ENCODE measurements at regions not wholly inside any gene's neighbourhood (a gene's known extent, or its start where the extent isn't known, plus 50 kb on each side); places are given as distances from the start of the nearest gene placed in this dataset.
"Not testable (repeated sequence)": the region's sequence is repeated elsewhere in the genome, so short reads cannot be mapped to it uniquely, and the experiment has no call there.

GRCh38 chr4:101417046-101417445, 69.7 kb upstream of the PPP3CA start:
- peaks cover 10% of the 10 kb centered on the region for H4K20me1 ChIP-seq (ENCODE audit: insufficient read depth, low read length)
- H3K4me1 ChIP-seq (ENCODE audit: insufficient read depth, low read length), result peaks cover 45% of the 10 kb centered on the region
- H3K4me3 ChIP-seq (ENCODE audit: low read depth in 1 of 2, low read length in 2 of 2), result no peak overlapping the region
- H2AFZ ChIP-seq (ENCODE audit: low read depth, low read length), result no peak overlapping the region
- no peak overlapping the region for H3K9ac ChIP-seq (ENCODE audit: low read depth, low read length)
- H3K27ac ChIP-seq (ENCODE audit: low read length), result 0 out of 2 replicates have a peak overlapping the region, but pooled peaks have one; percentile 6
- H3K9me3 ChIP-seq (ENCODE audit: insufficient read depth, low read length, severe bottlenecking), result peaks cover 2% of the 10 kb centered on the region
- H3K4me2 ChIP-seq (ENCODE audit: insufficient read depth, low read length), result peak overlapping the region; percentile 50
- no peaks in the 10 kb centered on the region for H3K79me2 ChIP-seq (ENCODE audit: insufficient read depth, low read length)
- no peaks in the 10 kb centered on the region for H3K27me3 ChIP-seq (ENCODE audit: insufficient read depth, low read length, poor library complexity)
- H3K36me3 ChIP-seq (ENCODE audit: insufficient read depth, low read length), result no peaks in the 10 kb centered on the region
- DNase-seq (no peak), ATAC-seq (ENCODE audit: insufficient read depth, low read depth) (no peak)
- TF ChIP-seq EZH2 (IDR thresholded peaks at IDR 0.05; ENCODE audit: borderline replicate concordance, low read depth, low read length, severe bottlenecking), result no peak
- TF ChIP-seq, protein P1, sequence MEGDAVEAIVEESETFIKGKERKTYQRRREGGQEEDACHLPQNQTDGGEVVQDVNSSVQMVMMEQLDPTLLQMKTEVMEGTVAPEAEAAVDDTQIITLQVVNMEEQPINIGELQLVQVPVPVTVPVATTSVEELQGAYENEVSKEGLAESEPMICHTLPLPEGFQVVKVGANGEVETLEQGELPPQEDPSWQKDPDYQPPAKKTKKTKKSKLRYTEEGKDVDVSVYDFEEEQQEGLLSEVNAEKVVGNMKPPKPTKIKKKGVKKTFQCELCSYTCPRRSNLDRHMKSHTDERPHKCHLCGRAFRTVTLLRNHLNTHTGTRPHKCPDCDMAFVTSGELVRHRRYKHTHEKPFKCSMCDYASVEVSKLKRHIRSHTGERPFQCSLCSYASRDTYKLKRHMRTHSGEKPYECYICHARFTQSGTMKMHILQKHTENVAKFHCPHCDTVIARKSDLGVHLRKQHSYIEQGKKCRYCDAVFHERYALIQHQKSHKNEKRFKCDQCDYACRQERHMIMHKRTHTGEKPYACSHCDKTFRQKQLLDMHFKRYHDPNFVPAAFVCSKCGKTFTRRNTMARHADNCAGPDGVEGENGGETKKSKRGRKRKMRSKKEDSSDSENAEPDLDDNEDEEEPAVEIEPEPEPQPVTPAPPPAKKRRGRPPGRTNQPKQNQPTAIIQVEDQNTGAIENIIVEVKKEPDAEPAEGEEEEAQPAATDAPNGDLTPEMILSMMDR (IDR thresholded peaks at IDR 0.05; ENCODE audit: borderline replicate concordance, extremely low read depth, low read length, poor library complexity, severe bottlenecking), result no peak

DNA sequence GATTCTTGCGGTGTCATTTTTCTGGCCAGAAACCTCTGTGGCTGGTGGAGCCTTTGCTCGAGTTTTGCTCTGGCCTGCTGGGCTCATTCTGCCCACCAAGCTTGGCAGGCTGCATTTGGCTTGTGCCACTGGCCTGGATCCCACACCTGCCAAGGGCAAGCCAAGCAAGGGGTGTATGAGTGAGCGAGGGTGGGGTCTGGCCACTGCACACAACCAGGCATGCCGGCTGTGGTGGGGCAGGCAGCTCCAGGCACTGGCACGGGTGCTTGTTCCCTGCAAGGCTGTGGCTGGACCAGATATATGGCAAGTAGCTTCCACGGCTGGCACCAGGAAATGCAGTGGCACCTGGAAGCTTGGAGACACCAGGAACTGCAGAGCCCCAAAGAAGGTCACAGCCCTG, 68.6 kb upstream of the PPP3CA start:
- no peak overlapping the region for H3K27ac ChIP-seq (ENCODE audit: low read length)
- TF ChIP-seq, protein P1 (IDR thresholded peaks at IDR 0.05; ENCODE audit: borderline replicate concordance, extremely low read depth, low read length, poor library complexity, severe bottlenecking), result no peak
- TF ChIP-seq EZH2 (IDR thresholded peaks at IDR 0.05; ENCODE audit: borderline replicate concordance, low read depth, low read length, severe bottlenecking), result no peak
- no peak overlapping the region for H3K9ac ChIP-seq (ENCODE audit: low read depth, low read length)

GRCh38 chr4:101414496-101414895, 67.2 kb upstream of the PPP3CA start:
- Histone ChIP-seq H3K27me3 (ENCODE audit: insufficient read depth, low read length, poor library complexity) (no peaks in the 10 kb centered on the region), H3K4me3 (ENCODE audit: low read depth in 1 of 2, low read length in 2 of 2) (no peak overlapping the region), H3K4me1 (ENCODE audit: insufficient read depth, low read length) (peaks cover 33% of the 10 kb centered on the region), H3K9ac (ENCODE audit: low read depth, low read length) (no peak overlapping the region), H3K9me3 (ENCODE audit: insufficient read depth, low read length, severe bottlenecking) (peaks cover 2% of the 10 kb centered on the region), H3K36me3 (ENCODE audit: insufficient read depth, low read length) (no peaks in the 10 kb centered on the region), H4K20me1 (ENCODE audit: insufficient read depth, low read length) (peaks cover 10% of the 10 kb centered on the region), H3K27ac (ENCODE audit: low read length) (no peak overlapping the region), H2AFZ (ENCODE audit: low read depth, low read length) (no peak overlapping the region), H3K79me2 (ENCODE audit: insufficient read depth, low read length) (no peaks in the 10 kb centered on the region), H3K4me2 (ENCODE audit: insufficient read depth, low read length) (no peak overlapping the region)
- DNase-seq, result no peak
- TF ChIP-seq, protein P1 (IDR thresholded peaks at IDR 0.05; ENCODE audit: borderline replicate concordance, extremely low read depth, low read length, poor library complexity, severe bottlenecking), result no peak
- TF ChIP-seq EZH2 (IDR thresholded peaks at IDR 0.05; ENCODE audit: borderline replicate concordance, low read depth, low read length, severe bottlenecking), result no peak
- ATAC-seq (ENCODE audit: insufficient read depth, low read depth), result no peak

More for the DNA sequence above, 68.6 kb upstream of the PPP3CA start:
- DNase-seq (no peak), ATAC-seq (ENCODE audit: insufficient read depth, low read depth) (no peak)
- Histone ChIP-seq H3K27me3 (ENCODE audit: insufficient read depth, low read length, poor library complexity) (no peaks in the 10 kb centered on the region), H4K20me1 (ENCODE audit: insufficient read depth, low read length) (peaks cover 10% of the 10 kb centered on the region), H3K36me3 (ENCODE audit: insufficient read depth, low read length) (no peaks in the 10 kb centered on the region), H3K4me2 (ENCODE audit: insufficient read depth, low read length) (no peak overlapping the region), H3K9me3 (ENCODE audit: insufficient read depth, low read length, severe bottlenecking) (peaks cover 2% of the 10 kb centered on the region), H3K4me3 (ENCODE audit: low read depth in 1 of 2, low read length in 2 of 2) (no peak overlapping the region), H3K79me2 (ENCODE audit: insufficient read depth, low read length) (no peaks in the 10 kb centered on the region), H3K4me1 (ENCODE audit: insufficient read depth, low read length) (peaks cover 45% of the 10 kb centered on the region), H2AFZ (ENCODE audit: low read depth, low read length) (no peak overlapping the region)

DNA sequence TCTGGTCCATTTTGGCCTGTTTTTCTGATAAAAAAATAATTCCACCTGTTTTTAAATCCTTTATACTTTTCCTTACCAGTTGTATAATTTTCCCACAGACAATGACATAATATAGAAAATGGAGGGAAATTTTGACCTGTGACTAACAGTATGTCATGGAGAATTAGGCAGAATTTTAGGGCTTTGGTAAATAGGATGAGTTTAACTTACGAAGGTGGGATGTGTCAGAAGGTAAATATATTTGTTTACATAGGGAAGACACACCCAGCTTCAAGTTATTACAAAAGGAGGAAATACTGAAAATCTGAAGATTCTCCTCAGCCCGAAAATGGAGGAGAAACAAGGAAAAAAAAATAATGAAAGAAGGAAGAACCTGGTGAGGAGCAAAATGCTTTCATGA, 64.6 kb upstream of the PPP3CA start:
- no peaks in the 10 kb centered on the region for H3K27me3 ChIP-seq (ENCODE audit: insufficient read depth, low read length, poor library complexity)
- DNase-seq (no peak), ATAC-seq (ENCODE audit: insufficient read depth, low read depth) (no peak)
- no peak overlapping the region for H3K27ac ChIP-seq (ENCODE audit: low read length)
- peaks cover 2% of the 10 kb centered on the region; the same call in 1 of the 2 replicates for H4K20me1 ChIP-seq (ENCODE audit: insufficient read depth, low read length)
- peaks cover 7% of the 10 kb centered on the region for H3K4me1 ChIP-seq (ENCODE audit: insufficient read depth, low read length)
- TF ChIP-seq, protein P1 (IDR thresholded peaks at IDR 0.05; ENCODE audit: borderline replicate concordance, extremely low read depth, low read length, poor library complexity, severe bottlenecking), result no peak
- no peak for TF ChIP-seq EZH2 (IDR thresholded peaks at IDR 0.05; ENCODE audit: borderline replicate concordance, low read depth, low read length, severe bottlenecking)
- no peak overlapping the region for H3K4me3 ChIP-seq (ENCODE audit: low read depth in 1 of 2, low read length in 2 of 2)
- H3K9me3 ChIP-seq (ENCODE audit: insufficient read depth, low read length, severe bottlenecking), result peaks cover 2% of the 10 kb centered on the region
- no peaks in the 10 kb centered on the region for H3K79me2 ChIP-seq (ENCODE audit: insufficient read depth, low read length)
- no peak overlapping the region for H3K9ac ChIP-seq (ENCODE audit: low read depth, low read length)
- H2AFZ ChIP-seq (ENCODE audit: low read depth, low read length), result no peak overlapping the region
- H3K36me3 ChIP-seq (ENCODE audit: insufficient read depth, low read length), result no peaks in the 10 kb centered on the region
- H3K4me2 ChIP-seq (ENCODE audit: insufficient read depth, low read length), result no peak overlapping the region

- not testable (repeated sequence) for H3K4me1 ChIP-seq (ENCODE audit: insufficient read depth, low read length); H3K9ac ChIP-seq (ENCODE audit: low read depth, low read length); H3K79me2 ChIP-seq (ENCODE audit: insufficient read depth, low read length); H3K36me3 ChIP-seq (ENCODE audit: insufficient read depth, low read length); H3K27ac ChIP-seq (ENCODE audit: low read length); H3K4me3 ChIP-seq (ENCODE audit: low read depth in 1 of 2, low read length in 2 of 2); ATAC-seq (ENCODE audit: insufficient read depth, low read depth); H3K4me2 ChIP-seq (ENCODE audit: insufficient read depth, low read length); H2AFZ ChIP-seq (ENCODE audit: low read depth, low read length); H3K9me3 ChIP-seq (ENCODE audit: insufficient read depth, low read length, severe bottlenecking); H3K27me3 ChIP-seq (ENCODE audit: insufficient read depth, low read length, poor library complexity); DNase-seq; H4K20me1 ChIP-seq (ENCODE audit: insufficient read depth, low read length)
Observed at GRCh38 chr4:101411281-101411910, 64.1 kb upstream of the PPP3CA start.
